ENCODE measurements at regions not wholly inside any gene's neighbourhood (a gene's known extent, or its start where the extent isn't known, plus 50 kb on each side); places are given as distances from the start of the nearest gene placed in this dataset.

- DNase-seq, result no peak
- CTCF ChIA-PET, result no interaction called here
- no peak for TF ChIP-seq CTCF (IDR thresholded peaks at IDR 0.05; ENCODE audit: unreplicated experiment)
Observed at GRCh38 chrX:134737721-134738369, 59.2 kb downstream of the PABIR2 start.

GRCh38 chrX:134737061-134737460, 59.9 kb downstream of the PABIR2 start:
- CTCF ChIA-PET, result no interaction called here
- Mint-ChIP-seq H3K4me3 (ENCODE audit: low read depth, unreplicated experiment) (no peak overlapping the region), H3K4me1 (ENCODE audit: low read depth, unreplicated experiment) (no peaks in the 10 kb centered on the region), H3K27ac (ENCODE audit: unreplicated experiment) (no peak overlapping the region), H3K9me3 (ENCODE audit: low read depth, unreplicated experiment) (no peaks in the 10 kb centered on the region), H3K36me3 (ENCODE audit: insufficient read depth, unreplicated experiment) (no peaks in the 10 kb centered on the region), H3K27me3 (ENCODE audit: unreplicated experiment) (peaks cover 33% of the 10 kb centered on the region)
- TF ChIP-seq CTCF (IDR thresholded peaks at IDR 0.05; ENCODE audit: unreplicated experiment), result no peak
- BruUV-seq (replicated peaks), result no TSS peak
- no peak for DNase-seq
- intact Hi-C loops (cut with micrococcal nuclease; ENCODE audit: unreplicated experiment), result no loop called here

More at GRCh38 chrX:134737721-134738369, 59.2 kb downstream of the PABIR2 start:
- intact Hi-C loops (cut with micrococcal nuclease; ENCODE audit: unreplicated experiment), result no loop called here
- Mint-ChIP-seq H3K27ac (ENCODE audit: unreplicated experiment) (no peak overlapping the region), H3K9me3 (ENCODE audit: low read depth, unreplicated experiment) (no peaks in the 10 kb centered on the region), H3K4me3 (ENCODE audit: low read depth, unreplicated experiment) (no peak overlapping the region), H3K36me3 (ENCODE audit: insufficient read depth, unreplicated experiment) (no peaks in the 10 kb centered on the region), H3K4me1 (ENCODE audit: low read depth, unreplicated experiment) (no peaks in the 10 kb centered on the region), H3K27me3 (ENCODE audit: unreplicated experiment) (peaks cover 31% of the 10 kb centered on the region)
- BruUV-seq (replicated peaks), result no TSS peak

GRCh38 chrX:134736356-134736755, 60.6 kb downstream of the PABIR2 start:
- BruUV-seq (replicated peaks), result no TSS peak
- peaks cover 33% of the 10 kb centered on the region for H3K27me3 Mint-ChIP-seq (ENCODE audit: unreplicated experiment)
- H3K4me3 Mint-ChIP-seq (ENCODE audit: low read depth, unreplicated experiment), result no peak overlapping the region
- no peak for DNase-seq
- intact Hi-C loops (cut with micrococcal nuclease; ENCODE audit: unreplicated experiment), result no loop called here
- no peaks in the 10 kb centered on the region for H3K36me3 Mint-ChIP-seq (ENCODE audit: insufficient read depth, unreplicated experiment)
- no peaks in the 10 kb centered on the region for H3K4me1 Mint-ChIP-seq (ENCODE audit: low read depth, unreplicated experiment)
- no peak for TF ChIP-seq CTCF (IDR thresholded peaks at IDR 0.05; ENCODE audit: unreplicated experiment)
- H3K27ac Mint-ChIP-seq (ENCODE audit: unreplicated experiment), result no peak overlapping the region
- CTCF ChIA-PET, result no interaction called here
- H3K9me3 Mint-ChIP-seq (ENCODE audit: low read depth, unreplicated experiment), result no peaks in the 10 kb centered on the region

- Mint-ChIP-seq H3K27ac (ENCODE audit: unreplicated experiment) (no peak overlapping the region), H3K36me3 (ENCODE audit: insufficient read depth, unreplicated experiment) (no peaks in the 10 kb centered on the region), H3K27me3 (ENCODE audit: unreplicated experiment) (peaks cover 33% of the 10 kb centered on the region), H3K4me3 (ENCODE audit: low read depth, unreplicated experiment) (no peak overlapping the region), H3K4me1 (ENCODE audit: low read depth, unreplicated experiment) (no peaks in the 10 kb centered on the region), H3K9me3 (ENCODE audit: low read depth, unreplicated experiment) (no peaks in the 10 kb centered on the region)
- no TSS peak for BruUV-seq (replicated peaks)
- no peak for DNase-seq
- TF ChIP-seq CTCF (IDR thresholded peaks at IDR 0.05; ENCODE audit: unreplicated experiment), result no peak
- CTCF ChIA-PET, result interaction anchor here (0.5 kb wide), 1 partner anchor 268 kb away, joined by 3 read pairs; no protein-coding TSS in a partner anchor
- intact Hi-C loops (cut with micrococcal nuclease; ENCODE audit: unreplicated experiment), result no loop called here
Observed at GRCh38 chrX:134735015-134735414, 62.0 kb downstream of the PABIR2 start.
